PC-3 (cell line): ENCODE measurements at regions not wholly inside any gene's neighbourhood (a gene's known extent, or its start where the extent isn't known, plus 50 kb on each side); places are given as distances from the start of the nearest gene placed in this dataset.

Experiments
- ATAC-seq: fragments of 200-7000 bp; cut with Tn5 transposase; 2 replicates; pipeline ENCODE4 v1.9.1; 2020; ENCODE audit warnings: mild to moderate bottlenecking, moderate library complexity
- BruUV-seq: library from RNA; stranded (reverse); fragments of 400-500 nt; replicated peaks from 2 replicates; lab custom pipeline; 2021; lab: Mats Ljungman, UMichigan
- CTCF ChIA-PET: fragments of 300-600 bp; sonication (Branson Sonifier 250); formaldehyde crosslinking; loops from one replicate; lab custom pipeline; 2022; ENCODE audit warnings: antibody characterized with exemption; lab: Charles Lee
- POLR2A ChIA-PET: fragments of 300-600 bp; sonication (Branson Sonifier 250); formaldehyde crosslinking; loops from one replicate; lab custom pipeline; 2022; ENCODE audit warnings: antibody characterized with exemption; ENCODE audit not compliant: unreplicated experiment; lab: Charles Lee
- DNase-seq: peaks from one replicate; pipeline ENCODE4 v3.0.0-alpha.2; 2015
- H2AFZ ChIP-seq: fragments of 300-600 bp; sonication (generic); 2 replicates; pipeline ENCODE4 v1.6.0; 2016; ENCODE audit warnings: antibody characterized with exemption, low read length
- H3F3A ChIP-seq: fragments of 300-600 bp; sonication (generic); one replicate; pipeline ENCODE4 v1.6.0; 2017; ENCODE audit warnings: antibody characterized with exemption, low read length, control low read depth, mild to moderate bottlenecking; ENCODE audit not compliant: unreplicated experiment
- H3K27ac ChIP-seq: fragments of 300-600 bp; sonication (generic); 2 replicates; pipeline ENCODE4 v1.5.1; 2016; ENCODE audit warnings: mild to moderate bottlenecking, low read length
- H3K27me3 ChIP-seq: fragments of 300-600 bp; sonication (generic); 2 replicates; pipeline ENCODE4 v1.6.1; 2016; ENCODE audit warnings: low read length, mixed read lengths
- H3K36me3 ChIP-seq: fragments of 300-600 bp; sonication (generic); 2 replicates; pipeline ENCODE4 v1.6.1; 2016; ENCODE audit warnings: low read depth, mixed run types, low read length, mixed read lengths
- H3K4me1 ChIP-seq: fragments of 300-600 bp; sonication (generic); 2 replicates; pipeline ENCODE4 v1.5.1; 2016; ENCODE audit warnings: low read length; ENCODE audit not compliant: insufficient read depth
- H3K4me2 ChIP-seq: fragments of 300-600 bp; sonication (generic); 2 replicates; pipeline ENCODE4 v1.6.0; 2016; ENCODE audit warnings: low read length
- H3K4me3 ChIP-seq: fragments of 300-600 bp; sonication (generic); 2 replicates; pipeline ENCODE4 v1.5.1; 2016; ENCODE audit warnings: mild to moderate bottlenecking, low read length, mixed read lengths
- H3K79me2 ChIP-seq: fragments of 300-600 bp; sonication (generic); 2 replicates; pipeline ENCODE4 v1.6.1; 2017; ENCODE audit warnings: low read length, mixed read lengths
- H3K9ac ChIP-seq: fragments of 300-600 bp; sonication (generic); 2 replicates; pipeline ENCODE4 v1.6.0; 2016; ENCODE audit warnings: mild to moderate bottlenecking, low read length
- H3K9me2 ChIP-seq: fragments of 300-600 bp; sonication (generic); replicated peaks from 2 replicates; pipeline ENCODE4 v1.6.1; 2016; ENCODE audit warnings: mixed run types, low read length, mixed read lengths
- H3K9me3 ChIP-seq: fragments of 300-600 bp; sonication (generic); 2 replicates; pipeline ENCODE4 v1.6.1; 2016; ENCODE audit warnings: low read length, mixed read lengths
- H4K20me1 ChIP-seq: fragments of 300-600 bp; sonication (generic); 2 replicates; pipeline ENCODE4 v1.6.1; 2016; ENCODE audit warnings: low read length, mixed read lengths
- CTCF ChIP-seq: fragments of 300-600 bp; sonication (generic); conservative IDR thresholded peaks from 2 replicates; pipeline ENCODE4 v1.5.1; 2017; ENCODE audit warnings: antibody characterized with exemption, low read depth, mild to moderate bottlenecking, low read length
- EZH2 ChIP-seq: fragments of 300-600 bp; sonication (generic); IDR thresholded peaks from one replicate; pipeline ENCODE4 v1.6.1; 2017; ENCODE audit warnings: antibody characterized with exemption, mild to moderate bottlenecking, low read length; ENCODE audit not compliant: unreplicated experiment
- EZH2phosphoT487 ChIP-seq: fragments of 300-600 bp; sonication (generic); IDR thresholded peaks from 2 replicates; pipeline ENCODE4 v1.6.1; 2018; ENCODE audit warnings: mild to moderate bottlenecking, antibody characterized with exemption, low read length, borderline replicate concordance
- intact Hi-C: fragments of 100-400 bp; cut with micrococcal nuclease; formaldehyde crosslinking; loops from 2 replicates; pipeline ENCODE4 v1.9.0; 2023

- TF ChIP-seq EZH2phosphoT487, result no peak
- TF ChIP-seq EZH2, result no peak
- no peak for TF ChIP-seq CTCF
- peak overlapping the region; percentile 45; the same call in 1 of the 2 replicates for H2AFZ ChIP-seq
- H3K4me3 ChIP-seq, result no peak overlapping the region
- ATAC-seq (peak; percentile 40; the same call in 1 of the 2 replicates), DNase-seq (no peak)
- BruUV-seq, result no TSS peak
- H3K9me2 ChIP-seq, result no peaks in the 10 kb centered on the region
- H3K27me3 ChIP-seq, result no peaks in the 10 kb centered on the region
- H3K4me2 ChIP-seq, result peak overlapping the region; percentile 59
- no peaks in the 10 kb centered on the region for H3K9me3 ChIP-seq
- CTCF ChIA-PET, result no interaction called here
- POLR2A ChIA-PET, result no interaction called here
- intact Hi-C loops, result no loop called here
- no peaks in the 10 kb centered on the region for H3K79me2 ChIP-seq
- H3K4me1 ChIP-seq, result no peaks in the 10 kb centered on the region
- H3K9ac ChIP-seq, result no peak overlapping the region
- H3K27ac ChIP-seq, result no peak overlapping the region
- H4K20me1 ChIP-seq, result no peaks in the 10 kb centered on the region
- H3K36me3 ChIP-seq, result no peaks in the 10 kb centered on the region
- no peaks in the 10 kb centered on the region for H3F3A ChIP-seq
Measured at GRCh38 chr14:89724628-89724960, 229.9 kb downstream of the EFCAB11 start.

- no peaks in the 10 kb centered on the region for H3K79me2 ChIP-seq
- peak overlapping the region; percentile 45; the same call in 1 of the 2 replicates for H2AFZ ChIP-seq
- no TSS peak for BruUV-seq
- no peaks in the 10 kb centered on the region for H3K36me3 ChIP-seq
- no peak for TF ChIP-seq CTCF
- TF ChIP-seq EZH2phosphoT487, result no peak
- no peak for TF ChIP-seq EZH2
- no peak for DNase-seq
- no peaks in the 10 kb centered on the region for H3F3A ChIP-seq
- H3K4me2 ChIP-seq, result peak overlapping the region; percentile 59
- no peak for ATAC-seq
- no peak overlapping the region for H3K27ac ChIP-seq
- intact Hi-C loops, result no loop called here
- no peaks in the 10 kb centered on the region for H3K4me1 ChIP-seq
- H4K20me1 ChIP-seq, result no peaks in the 10 kb centered on the region
- no peak overlapping the region for H3K4me3 ChIP-seq
- ChIA-PET POLR2A (no interaction called here), CTCF (no interaction called here)
- H3K9me3 ChIP-seq, result no peaks in the 10 kb centered on the region
- H3K27me3 ChIP-seq, result no peaks in the 10 kb centered on the region
- H3K9ac ChIP-seq, result no peak overlapping the region
- no peaks in the 10 kb centered on the region for H3K9me2 ChIP-seq
Measured at GRCh38 chr14:89723930-89724627, 230.5 kb downstream of the EFCAB11 start.

- intact Hi-C loops, result no loop called here
- no TSS peak for BruUV-seq
- Histone ChIP-seq H3K4me1 (no peaks in the 10 kb centered on the region), H2AFZ (no peak overlapping the region), H3K36me3 (no peaks in the 10 kb centered on the region), H3K9ac (no peak overlapping the region), H3K27me3 (no peaks in the 10 kb centered on the region), H3K27ac (no peak overlapping the region), H3F3A (no peaks in the 10 kb centered on the region), H3K79me2 (no peaks in the 10 kb centered on the region), H3K4me2 (no peak overlapping the region), H3K9me3 (no peaks in the 10 kb centered on the region), H3K9me2 (no peaks in the 10 kb centered on the region), H4K20me1 (no peaks in the 10 kb centered on the region), H3K4me3 (no peak overlapping the region)
- TF ChIP-seq EZH2, result no peak
- no peak for TF ChIP-seq CTCF
- ChIA-PET POLR2A (no interaction called here), CTCF (no interaction called here)
- ATAC-seq, result no peak
- DNase-seq, result no peak
Measured at GRCh38 chr14:89721956-89722355, 232.6 kb downstream of the EFCAB11 start.
